PC-9 (cell line): ENCODE measurements at regions not wholly inside any gene's neighbourhood (a gene's known extent, or its start where the extent isn't known, plus 50 kb on each side); places are given as distances from the start of the nearest gene placed in this dataset.

Experiments
- EZH2 ChIP-seq: fragments of 200-600 bp; sonication (generic); IDR thresholded peaks from 2 replicates; pipeline ENCODE4 v1.8.0; 2017; ENCODE audit warnings: antibody characterized with exemption, low read depth
- TF ChIP-seq, protein P1 (sequence below): fragments of 200-600 bp; sonication (generic); conservative IDR thresholded peaks from 2 replicates; pipeline ENCODE4 v1.6.1; 2017; ENCODE audit warnings: mixed run types, antibody characterized with exemption, mild to moderate bottlenecking, moderate library complexity

DNA sequence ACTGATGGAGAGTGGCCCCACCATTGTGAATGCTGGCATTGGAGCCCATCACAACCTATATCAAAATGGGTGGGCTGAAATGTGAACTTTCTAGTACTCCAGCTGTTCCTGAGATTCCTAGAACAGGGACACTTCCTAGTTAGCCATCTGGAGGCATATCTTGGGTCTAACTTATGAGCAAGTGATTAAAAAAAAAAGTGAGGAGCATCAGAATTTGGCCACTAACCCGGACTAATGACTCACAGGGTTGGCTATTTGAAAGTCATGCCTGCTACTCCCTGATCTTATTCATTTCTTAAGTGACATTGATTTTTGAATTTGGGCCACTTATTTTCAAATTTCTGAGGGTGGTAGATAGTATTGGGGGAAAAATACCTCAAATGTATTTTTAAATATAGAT is 216.6 kb downstream of the HRH4 start:
- no peak for TF ChIP-seq EZH2
- TF ChIP-seq, protein P1, sequence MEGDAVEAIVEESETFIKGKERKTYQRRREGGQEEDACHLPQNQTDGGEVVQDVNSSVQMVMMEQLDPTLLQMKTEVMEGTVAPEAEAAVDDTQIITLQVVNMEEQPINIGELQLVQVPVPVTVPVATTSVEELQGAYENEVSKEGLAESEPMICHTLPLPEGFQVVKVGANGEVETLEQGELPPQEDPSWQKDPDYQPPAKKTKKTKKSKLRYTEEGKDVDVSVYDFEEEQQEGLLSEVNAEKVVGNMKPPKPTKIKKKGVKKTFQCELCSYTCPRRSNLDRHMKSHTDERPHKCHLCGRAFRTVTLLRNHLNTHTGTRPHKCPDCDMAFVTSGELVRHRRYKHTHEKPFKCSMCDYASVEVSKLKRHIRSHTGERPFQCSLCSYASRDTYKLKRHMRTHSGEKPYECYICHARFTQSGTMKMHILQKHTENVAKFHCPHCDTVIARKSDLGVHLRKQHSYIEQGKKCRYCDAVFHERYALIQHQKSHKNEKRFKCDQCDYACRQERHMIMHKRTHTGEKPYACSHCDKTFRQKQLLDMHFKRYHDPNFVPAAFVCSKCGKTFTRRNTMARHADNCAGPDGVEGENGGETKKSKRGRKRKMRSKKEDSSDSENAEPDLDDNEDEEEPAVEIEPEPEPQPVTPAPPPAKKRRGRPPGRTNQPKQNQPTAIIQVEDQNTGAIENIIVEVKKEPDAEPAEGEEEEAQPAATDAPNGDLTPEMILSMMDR = no peak
